GM23338 (cell line): ENCODE measurements at regions not wholly inside any gene's neighbourhood (a gene's known extent, or its start where the extent isn't known, plus 50 kb on each side); places are given as distances from the start of the nearest gene placed in this dataset.

ENCODE experiments used
- EZH2 ChIP-seq: fragments of 200-600 bp; sonication (generic); IDR thresholded peaks from one replicate; pipeline ENCODE4 v1.8.0; 2017; ENCODE audit warnings: antibody characterized with exemption, mild to moderate bottlenecking, low read depth; ENCODE audit not compliant: unreplicated experiment
- EZH2phosphoT487 ChIP-seq: fragments of 200-600 bp; sonication (generic); IDR thresholded peaks from one replicate; pipeline ENCODE4 v1.8.1; 2018; ENCODE audit warnings: antibody characterized with exemption; ENCODE audit not compliant: unreplicated experiment
- JUNB ChIP-seq: IDR thresholded peaks from one replicate; pipeline ENCODE4 v1.6.1; 2016; ENCODE audit warnings: antibody characterized with exemption; ENCODE audit not compliant: unreplicated experiment
- NANOG ChIP-seq: IDR thresholded peaks from 2 replicates; pipeline ENCODE4 v1.6.1; 2016; ENCODE audit warnings: antibody characterized with exemption, borderline replicate concordance
- POLR2AphosphoS5 ChIP-seq: IDR thresholded peaks from 2 replicates; pipeline ENCODE4 v1.6.1; 2016; ENCODE audit warnings: antibody characterized with exemption, low read depth
- STAT1 ChIP-seq: IDR thresholded peaks from one replicate; pipeline ENCODE4 v1.6.1; 2016; ENCODE audit warnings: antibody characterized with exemption; ENCODE audit not compliant: unreplicated experiment
- ZNF114 ChIP-seq: fragments of 250-450 bp; sonication (Bioruptor Pico); IDR thresholded peaks from 2 replicates; pipeline ENCODE4 v1.5.0; 2020; ENCODE audit warnings: mild to moderate bottlenecking, moderate library complexity
- ZNF331 ChIP-seq: fragments of 250-450 bp; sonication (Bioruptor Pico); IDR thresholded peaks from 2 replicates; pipeline ENCODE4 v1.5.0; 2020; ENCODE audit warnings: low read depth, mild to moderate bottlenecking, moderate library complexity
- ZNF462 ChIP-seq: fragments of 250-450 bp; sonication (Bioruptor Pico); IDR thresholded peaks from 2 replicates; pipeline ENCODE4 v1.5.0; 2020; ENCODE audit warnings: mild to moderate bottlenecking, moderate library complexity
- TF ChIP-seq, protein P1 (sequence below), 2 experiments: fragments of 200-600 bp in 1 of 2; sonication (generic) in 1 of 2; conservative IDR thresholded peaks; 2 replicates each; pipeline versions ENCODE4 v1.5.1 to v1.6.1; 2016 to 2017; ENCODE audit warnings: antibody characterized with exemption in 2 of 2, low read depth in 2 of 2, mild to moderate bottlenecking in 2 of 2, moderate library complexity in 1 of 2
- TF ChIP-seq, protein P2 (sequence below): IDR thresholded peaks from 2 replicates; pipeline ENCODE4 v1.6.1; 2016; ENCODE audit warnings: antibody characterized with exemption

GRCh38 chr5:127233590-127233989, 57.0 kb upstream of the MEGF10 start (continued):
- no peak for TF ChIP-seq ZNF462 (CRISPR knock-in tag)
- TF ChIP-seq, protein P1, sequence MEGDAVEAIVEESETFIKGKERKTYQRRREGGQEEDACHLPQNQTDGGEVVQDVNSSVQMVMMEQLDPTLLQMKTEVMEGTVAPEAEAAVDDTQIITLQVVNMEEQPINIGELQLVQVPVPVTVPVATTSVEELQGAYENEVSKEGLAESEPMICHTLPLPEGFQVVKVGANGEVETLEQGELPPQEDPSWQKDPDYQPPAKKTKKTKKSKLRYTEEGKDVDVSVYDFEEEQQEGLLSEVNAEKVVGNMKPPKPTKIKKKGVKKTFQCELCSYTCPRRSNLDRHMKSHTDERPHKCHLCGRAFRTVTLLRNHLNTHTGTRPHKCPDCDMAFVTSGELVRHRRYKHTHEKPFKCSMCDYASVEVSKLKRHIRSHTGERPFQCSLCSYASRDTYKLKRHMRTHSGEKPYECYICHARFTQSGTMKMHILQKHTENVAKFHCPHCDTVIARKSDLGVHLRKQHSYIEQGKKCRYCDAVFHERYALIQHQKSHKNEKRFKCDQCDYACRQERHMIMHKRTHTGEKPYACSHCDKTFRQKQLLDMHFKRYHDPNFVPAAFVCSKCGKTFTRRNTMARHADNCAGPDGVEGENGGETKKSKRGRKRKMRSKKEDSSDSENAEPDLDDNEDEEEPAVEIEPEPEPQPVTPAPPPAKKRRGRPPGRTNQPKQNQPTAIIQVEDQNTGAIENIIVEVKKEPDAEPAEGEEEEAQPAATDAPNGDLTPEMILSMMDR (conservative IDR thresholded peaks at IDR 0.05; ENCODE audit: low read depth in 2 of 2) = no peak
- no peak for TF ChIP-seq ZNF114 (CRISPR knock-in tag)
- no peak for TF ChIP-seq EZH2
- no peak for TF ChIP-seq POLR2AphosphoS5
- no peak for TF ChIP-seq ZNF331 (CRISPR knock-in tag)
- TF ChIP-seq EZH2phosphoT487 = no peak
- no peak for TF ChIP-seq NANOG
- no peak for TF ChIP-seq STAT1
- TF ChIP-seq JUNB = no peak
- TF ChIP-seq, protein P2, sequence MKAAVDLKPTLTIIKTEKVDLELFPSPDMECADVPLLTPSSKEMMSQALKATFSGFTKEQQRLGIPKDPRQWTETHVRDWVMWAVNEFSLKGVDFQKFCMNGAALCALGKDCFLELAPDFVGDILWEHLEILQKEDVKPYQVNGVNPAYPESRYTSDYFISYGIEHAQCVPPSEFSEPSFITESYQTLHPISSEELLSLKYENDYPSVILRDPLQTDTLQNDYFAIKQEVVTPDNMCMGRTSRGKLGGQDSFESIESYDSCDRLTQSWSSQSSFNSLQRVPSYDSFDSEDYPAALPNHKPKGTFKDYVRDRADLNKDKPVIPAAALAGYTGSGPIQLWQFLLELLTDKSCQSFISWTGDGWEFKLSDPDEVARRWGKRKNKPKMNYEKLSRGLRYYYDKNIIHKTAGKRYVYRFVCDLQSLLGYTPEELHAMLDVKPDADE = no peak
